GM12878 (cell line): ENCODE measurements at regions not wholly inside any gene's neighbourhood (a gene's known extent, or its start where the extent isn't known, plus 50 kb on each side); places are given as distances from the start of the nearest gene placed in this dataset.
A peak's percentile ranks its signal among the peaks of the same experiment; 100 is the strongest.

Experiments used
- ATAC-seq: fragments of 200-7000 bp; cut with Tn5 transposase; 3 replicates; pipeline ENCODE4 v1.9.1; 2020; ENCODE audit warnings: mild to moderate bottlenecking, moderate library complexity
- BruUV-seq: library from RNA; stranded (reverse); fragments of 400-500 nt; replicated peaks from 2 replicates; lab custom pipeline; 2021; lab: Mats Ljungman, UMichigan
- CTCF ChIA-PET: fragments of 300-600 bp; sonication (Branson Sonifier 250); formaldehyde crosslinking; extraction: SDS; loops from one replicate; lab custom pipeline; 2021; ENCODE audit warnings: inconsistent platforms; lab: Yijun Ruan, JAX
- POLR2A ChIA-PET: fragments of 350-600 bp; formaldehyde crosslinking; extraction: SDS; loops from one replicate; lab custom pipeline; 2021; ENCODE audit warnings: inconsistent platforms; lab: Charles Lee
- RAD21 ChIA-PET: fragments of 300-600 bp; sonication (Branson Sonifier 250); formaldehyde crosslinking; loops from one replicate; lab custom pipeline; 2023; ENCODE audit warnings: antibody characterized with exemption; ENCODE audit not compliant: unreplicated experiment; lab: Charles Lee
- SMC1A ChIA-PET: fragments of 300-600 bp; sonication (Branson Sonifier 250); formaldehyde crosslinking; loops from one replicate; lab custom pipeline; 2023; ENCODE audit not compliant: unreplicated experiment, uncharacterized antibody; lab: Charles Lee
- DNase-seq: peaks from one replicate; pipeline ENCODE4 v3.0.0-alpha.2; 2011; ENCODE audit warnings: low read depth, low spot score
- FAIRE-seq: peaks from 3 replicates; lab custom pipeline; 2011; peaks lifted over from hg19 to GRCh38; lab: Jason Lieb, UNC
- H2AFZ ChIP-seq: 2 replicates; pipeline ENCODE4 v1.6.0; 2011; ENCODE audit warnings: low read depth, low read length, control low read depth; ENCODE audit not compliant: control insufficient read depth
- H3K27ac ChIP-seq: 2 replicates; pipeline ENCODE4 v1.5.1; 2011; ENCODE audit warnings: control low read depth; ENCODE audit not compliant: control insufficient read depth, insufficient read depth
- H3K27me3 ChIP-seq, 2 experiments: replicated peaks in 1 of 2; 2 replicates each; pipeline versions ENCODE4 v1.6.0 to v1.6.1; 2011; ENCODE audit warnings: low read length in 1 of 2; ENCODE audit not compliant: control insufficient read depth in 2 of 2, insufficient read depth in 2 of 2
- H3K36me3 ChIP-seq, 2 experiments: 2 replicates each; pipeline ENCODE4 v1.5.1; 2011; ENCODE audit warnings: low read length in 1 of 2; ENCODE audit not compliant: control insufficient read depth in 2 of 2, insufficient read depth in 2 of 2
- H3K4me1 ChIP-seq: 2 replicates; pipeline ENCODE4 v1.6.1; 2011; ENCODE audit warnings: mild to moderate bottlenecking, low read length, moderate library complexity, mixed read lengths; ENCODE audit not compliant: control insufficient read depth, insufficient read depth
- H3K4me2 ChIP-seq: 2 replicates; pipeline ENCODE4 v1.6.0; 2011; ENCODE audit warnings: control low read depth; ENCODE audit not compliant: control insufficient read depth, insufficient read depth
- H3K4me3 ChIP-seq: fragments of 200-600 bp; sonication (generic); 2 replicates; pipeline ENCODE4 v1.5.1; 2016
- H3K79me2 ChIP-seq: 2 replicates; pipeline ENCODE4 v1.6.0; 2011; ENCODE audit warnings: low read length; ENCODE audit not compliant: control insufficient read depth, insufficient read depth
- H3K9ac ChIP-seq: 2 replicates; pipeline ENCODE4 v1.8.0; 2011; ENCODE audit warnings: low read length, control low read depth, mixed read lengths; ENCODE audit not compliant: control insufficient read depth, insufficient read depth
- H3K9me3 ChIP-seq: replicated peaks from 3 replicates; pipeline ENCODE4 v1.5.1; 2011; ENCODE audit warnings: mild to moderate bottlenecking, low read length; ENCODE audit not compliant: control insufficient read depth, insufficient read depth
- H4K20me1 ChIP-seq: 2 replicates; pipeline ENCODE4 v1.6.0; 2011; ENCODE audit not compliant: control insufficient read depth, insufficient read depth
- CHD1 ChIP-seq: IDR thresholded peaks from 2 replicates; pipeline ENCODE4 v1.6.1; 2012; ENCODE audit warnings: low read depth, low read length, improper control_type of control experiment
- CREB1 ChIP-seq: IDR thresholded peaks from 2 replicates; pipeline ENCODE4 v1.6.1; 2012; ENCODE audit warnings: low read depth, mild to moderate bottlenecking, inconsistent platforms
- E4F1 ChIP-seq: fragments of 450-650 bp; IDR thresholded peaks from 2 replicates; pipeline ENCODE4 v1.6.1; 2018; ENCODE audit warnings: borderline replicate concordance, mild to moderate bottlenecking; ENCODE audit not compliant: partially characterized antibody
- FOS ChIP-seq: IDR thresholded peaks from 3 replicates; pipeline ENCODE4 v1.6.1; 2011; ENCODE audit warnings: borderline replicate concordance; ENCODE audit not compliant: insufficient read length; ENCODE audit errors: extremely low read depth
- IKZF1 ChIP-seq: fragments of 450-650 bp; conservative IDR thresholded peaks from 2 replicates; pipeline ENCODE4 v1.6.1; 2017; ENCODE audit warnings: antibody characterized with exemption, mild to moderate bottlenecking
- RBBP5 ChIP-seq: fragments of 200-600 bp; sonication (generic); conservative IDR thresholded peaks from 2 replicates; pipeline ENCODE4 v1.6.1; 2016
- SRF ChIP-seq, 2 experiments: IDR thresholded peaks; 2 replicates each; pipeline ENCODE4 v1.6.1; 2011; ENCODE audit warnings: low read depth in 2 of 2, low read length in 2 of 2, mild to moderate bottlenecking in 1 of 2, moderate library complexity in 1 of 2
- WGBS: methylation state at CpG from one replicate; pipeline ENCODE4 v1.1.6; 2016; ENCODE audit warnings: low lambda C conversion rate; ENCODE audit not compliant: insufficient replicate concordance, insufficient coverage; ENCODE audit errors: missing lambda C conversion rate; 5-methylcytosine and 5-hydroxymethylcytosine counted together
- in situ Hi-C: fragments of 300-500 bp; cut with MboI; formaldehyde crosslinking; loops from 9 replicates; pipeline ENCODE4 v1.14.3; 2018; ENCODE audit warnings: mixed read lengths
- intact Hi-C: fragments of 100-400 bp; cut with micrococcal nuclease; formaldehyde crosslinking; loops from one replicate; pipeline ENCODE4 v1.14.2; 2022; ENCODE audit not compliant: unreplicated experiment

GRCh38 chr2:48187503-48187902, 127.0 kb upstream of the FOXN2 start:
- WGBS = 32% methylated on average over 1 of the region's 1 CpG
- no peak for FAIRE-seq
- Histone ChIP-seq H3K36me3 (no peaks in the 10 kb centered on the region), H3K27ac (no peak overlapping the region), H3K4me1 (no peaks in the 10 kb centered on the region), H3K4me2 (no peak overlapping the region), H3K4me3 (no peak overlapping the region), H3K9ac (no peak overlapping the region), H3K9me3 (no peaks in the 10 kb centered on the region), H3K79me2 (no peaks in the 10 kb centered on the region), H3K27me3 (no peaks in the 10 kb centered on the region; a peak in 1 of 4 replicates), H4K20me1 (no peaks in the 10 kb centered on the region), H2AFZ (no peak overlapping the region)
- RAD21 ChIA-PET = no interaction called here
- intact Hi-C loops (no loop called here), in situ Hi-C loops (no loop called here)
- DNase-seq = no peak
- SMC1A ChIA-PET = no interaction called here
- CTCF ChIA-PET = no interaction called here
- ATAC-seq = no peak
- TF ChIP-seq IKZF1 = no peak
- no TSS peak for BruUV-seq
- POLR2A ChIA-PET = no interaction called here

GRCh38 chr2:48189552-48190228, 124.8 kb upstream of the FOXN2 start:
- WGBS = 31% methylated on average over 4 of the region's 4 CpGs
- FAIRE-seq (no peak), ATAC-seq (no peak)

More at GRCh38 chr2:48189552-48190228, 124.8 kb upstream of the FOXN2 start:
- H3K9ac ChIP-seq = no peak overlapping the region
- H2AFZ ChIP-seq = peak overlapping the region; percentile 20; the same call in 1 of the 2 replicates
- no TSS peak for BruUV-seq
- H3K4me3 ChIP-seq = no peak overlapping the region
- H3K4me1 ChIP-seq = no peaks in the 10 kb centered on the region
- no peak for DNase-seq
- no peak overlapping the region for H3K27ac ChIP-seq
- H3K9me3 ChIP-seq = no peaks in the 10 kb centered on the region
- ChIA-PET SMC1A (interaction anchor here (1.1 kb wide), 1 partner anchor 15 kb away, joined by 3 read pairs; no protein-coding TSS in a partner anchor), CTCF (no interaction called here), POLR2A (no interaction called here)
- no peaks in the 10 kb centered on the region for H3K79me2 ChIP-seq
- intact Hi-C loops (no loop called here), in situ Hi-C loops (no loop called here)
- H3K27me3 ChIP-seq = no peaks in the 10 kb centered on the region; a peak in 1 of 4 replicates
- no peaks in the 10 kb centered on the region for H4K20me1 ChIP-seq
- no peak for TF ChIP-seq RBBP5
- no peak for TF ChIP-seq CREB1
- no peak for TF ChIP-seq SRF (IDR thresholded peaks at IDR 0.05; ENCODE audit: low read depth in 2 of 2, low read length in 2 of 2)
- TF ChIP-seq FOS = no peak
- TF ChIP-seq CHD1 = no peak
- TF ChIP-seq E4F1 = no peak
- TF ChIP-seq, all 136 proteins: peak for 0
- H3K4me2 ChIP-seq = no peak overlapping the region
- no peaks in the 10 kb centered on the region for H3K36me3 ChIP-seq
- RAD21 ChIA-PET = no interaction called here
